Esophagus muscularis mucosa (tissue), 3 donors: ENCODE measurements at regions not wholly inside any gene's neighbourhood (a gene's known extent, or its start where the extent isn't known, plus 50 kb on each side); places are given as distances from the start of the nearest gene placed in this dataset.

Experiments
- POLR2A ChIP-seq: fragments of 450-650 bp; IDR thresholded peaks from one replicate; pipeline ENCODE4 v1.6.1; 2017; ENCODE audit warnings: antibody characterized with exemption, moderate library complexity, mild to moderate bottlenecking, low read depth
- POLR2AphosphoS5 ChIP-seq, 2 donors: sonication (generic); formaldehyde crosslinking; IDR thresholded peaks; one replicate each; pipeline ENCODE4 v1.6.1; 2017; ENCODE audit warnings: antibody characterized with exemption in 2 of 2
- TF ChIP-seq, protein P1 (sequence below), 3 experiments: fragments of 200-600 bp in 2 of 3; fragments of 450-650 bp in 1 of 3; sonication (generic) in 2 of 3; IDR thresholded peaks; one replicate each; pipeline ENCODE4 v1.5.1; 2017 to 2019; ENCODE audit warnings: antibody characterized with exemption in 3 of 3, mild to moderate bottlenecking in 2 of 3, moderate library complexity in 1 of 3

DNA sequence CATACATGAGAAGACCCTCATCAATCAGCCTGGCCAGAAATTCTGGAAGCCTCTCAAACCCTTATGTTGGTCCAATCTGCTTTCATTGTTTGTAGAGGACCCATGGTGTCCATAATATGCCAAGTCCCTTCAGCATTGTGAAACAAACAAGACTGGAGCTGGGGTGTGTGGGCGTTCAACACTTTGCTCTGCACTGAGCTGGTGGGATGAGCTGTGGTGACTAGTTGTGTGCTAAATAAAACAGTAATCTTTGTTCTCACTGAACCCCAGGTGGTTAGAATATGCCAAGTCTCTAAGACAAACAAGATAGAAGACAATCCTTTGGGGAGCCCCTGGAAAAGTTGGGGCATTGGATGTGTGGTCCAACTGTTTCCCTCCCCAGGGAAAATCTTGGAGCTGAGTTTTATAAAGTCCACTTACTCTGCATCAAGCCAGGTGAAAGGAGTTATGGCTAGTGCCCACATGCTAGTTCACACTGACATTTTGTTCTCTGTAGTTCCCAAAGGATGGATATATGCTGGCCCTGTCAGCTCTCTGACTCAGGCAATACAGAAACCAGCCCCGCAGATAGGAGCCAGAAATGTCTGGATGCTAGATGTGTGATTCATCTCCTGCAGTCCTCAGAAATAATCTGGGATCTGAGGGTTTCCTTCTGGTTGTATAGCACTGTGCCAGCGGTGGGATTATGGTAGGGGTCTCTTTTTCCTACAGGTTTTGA, 260.2 kb downstream of the TMX3 start:
- TF ChIP-seq, protein P1, sequence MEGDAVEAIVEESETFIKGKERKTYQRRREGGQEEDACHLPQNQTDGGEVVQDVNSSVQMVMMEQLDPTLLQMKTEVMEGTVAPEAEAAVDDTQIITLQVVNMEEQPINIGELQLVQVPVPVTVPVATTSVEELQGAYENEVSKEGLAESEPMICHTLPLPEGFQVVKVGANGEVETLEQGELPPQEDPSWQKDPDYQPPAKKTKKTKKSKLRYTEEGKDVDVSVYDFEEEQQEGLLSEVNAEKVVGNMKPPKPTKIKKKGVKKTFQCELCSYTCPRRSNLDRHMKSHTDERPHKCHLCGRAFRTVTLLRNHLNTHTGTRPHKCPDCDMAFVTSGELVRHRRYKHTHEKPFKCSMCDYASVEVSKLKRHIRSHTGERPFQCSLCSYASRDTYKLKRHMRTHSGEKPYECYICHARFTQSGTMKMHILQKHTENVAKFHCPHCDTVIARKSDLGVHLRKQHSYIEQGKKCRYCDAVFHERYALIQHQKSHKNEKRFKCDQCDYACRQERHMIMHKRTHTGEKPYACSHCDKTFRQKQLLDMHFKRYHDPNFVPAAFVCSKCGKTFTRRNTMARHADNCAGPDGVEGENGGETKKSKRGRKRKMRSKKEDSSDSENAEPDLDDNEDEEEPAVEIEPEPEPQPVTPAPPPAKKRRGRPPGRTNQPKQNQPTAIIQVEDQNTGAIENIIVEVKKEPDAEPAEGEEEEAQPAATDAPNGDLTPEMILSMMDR (IDR thresholded peaks at IDR 0.05): no peak
- TF ChIP-seq POLR2AphosphoS5 (IDR thresholded peaks at IDR 0.05) (no peak), POLR2A (no peak)
